ENCODE measurements at regions not wholly inside any gene's neighbourhood (a gene's known extent, or its start where the extent isn't known, plus 50 kb on each side); places are given as distances from the start of the nearest gene placed in this dataset.
A peak's percentile ranks its signal among the peaks of the same experiment; 100 is the strongest.

- no peak for DNase-seq (ENCODE audit: low spot score)
- no peaks in the 10 kb centered on the region for H3K9me3 Mint-ChIP-seq (ENCODE audit: unreplicated experiment)
- no peak overlapping the region for H3K27ac Mint-ChIP-seq (ENCODE audit: unreplicated experiment)
- TF ChIP-seq CTCF (IDR thresholded peaks at IDR 0.05; ENCODE audit: unreplicated experiment) = no peak
- H3K4me3 Mint-ChIP-seq (ENCODE audit: unreplicated experiment) = no peak overlapping the region
- no peaks in the 10 kb centered on the region for H3K36me3 Mint-ChIP-seq (ENCODE audit: low read depth, unreplicated experiment)
- H3K4me1 Mint-ChIP-seq (ENCODE audit: unreplicated experiment) = peaks cover 16% of the 10 kb centered on the region
- H3K27me3 Mint-ChIP-seq (ENCODE audit: unreplicated experiment) = peaks cover 3% of the 10 kb centered on the region
Measured at GRCh38 chr2:64196963-64197362, 52.7 kb upstream of the PELI1 start.

- H3K9me3 Mint-ChIP-seq (ENCODE audit: unreplicated experiment) = no peaks in the 10 kb centered on the region
- H3K27ac Mint-ChIP-seq (ENCODE audit: unreplicated experiment) = no peak overlapping the region
- peaks cover 25% of the 10 kb centered on the region for H3K4me1 Mint-ChIP-seq (ENCODE audit: unreplicated experiment)
- H3K27me3 Mint-ChIP-seq (ENCODE audit: unreplicated experiment) = peaks cover 2% of the 10 kb centered on the region
- TF ChIP-seq CTCF (IDR thresholded peaks at IDR 0.05; ENCODE audit: unreplicated experiment) = no peak
- no peaks in the 10 kb centered on the region for H3K36me3 Mint-ChIP-seq (ENCODE audit: low read depth, unreplicated experiment)
- no peak for DNase-seq (ENCODE audit: low spot score)
- H3K4me3 Mint-ChIP-seq (ENCODE audit: unreplicated experiment) = no peak overlapping the region
Measured at GRCh38 chr2:64201151-64201550, 56.9 kb upstream of the PELI1 start.

GRCh38 chr2:64202206-64202845 is 58.1 kb upstream of the PELI1 start:
- no peak for DNase-seq (ENCODE audit: low spot score)
- Mint-ChIP-seq H3K27ac (ENCODE audit: unreplicated experiment) (peak overlapping the region; percentile 53), H3K4me1 (ENCODE audit: unreplicated experiment) (peaks cover 25% of the 10 kb centered on the region), H3K4me3 (ENCODE audit: unreplicated experiment) (no peak overlapping the region), H3K27me3 (ENCODE audit: unreplicated experiment) (peaks cover 2% of the 10 kb centered on the region), H3K9me3 (ENCODE audit: unreplicated experiment) (no peaks in the 10 kb centered on the region), H3K36me3 (ENCODE audit: low read depth, unreplicated experiment) (no peaks in the 10 kb centered on the region)
- no peak for TF ChIP-seq CTCF (IDR thresholded peaks at IDR 0.05; ENCODE audit: unreplicated experiment)

GRCh38 chr2:64203131-64203857 is 59.1 kb upstream of the PELI1 start:
- no peak overlapping the region for H3K4me3 Mint-ChIP-seq (ENCODE audit: unreplicated experiment)
- no peak for DNase-seq (ENCODE audit: low spot score)

More at GRCh38 chr2:64203131-64203857, 59.1 kb upstream of the PELI1 start:
- no peaks in the 10 kb centered on the region for H3K9me3 Mint-ChIP-seq (ENCODE audit: unreplicated experiment)
- peak overlapping the region; percentile 88 for H3K27ac Mint-ChIP-seq (ENCODE audit: unreplicated experiment)
- H3K27me3 Mint-ChIP-seq (ENCODE audit: unreplicated experiment) = peaks cover 2% of the 10 kb centered on the region
- peaks cover 20% of the 10 kb centered on the region for H3K4me1 Mint-ChIP-seq (ENCODE audit: unreplicated experiment)
- TF ChIP-seq CTCF (IDR thresholded peaks at IDR 0.05; ENCODE audit: unreplicated experiment) = no peak
- no peaks in the 10 kb centered on the region for H3K36me3 Mint-ChIP-seq (ENCODE audit: low read depth, unreplicated experiment)

Measured in endothelial cell (in vitro differentiated cells).